ENCODE measurements at regions not wholly inside any gene's neighbourhood (a gene's known extent, or its start where the extent isn't known, plus 50 kb on each side); places are given as distances from the start of the nearest gene placed in this dataset.

DNA sequence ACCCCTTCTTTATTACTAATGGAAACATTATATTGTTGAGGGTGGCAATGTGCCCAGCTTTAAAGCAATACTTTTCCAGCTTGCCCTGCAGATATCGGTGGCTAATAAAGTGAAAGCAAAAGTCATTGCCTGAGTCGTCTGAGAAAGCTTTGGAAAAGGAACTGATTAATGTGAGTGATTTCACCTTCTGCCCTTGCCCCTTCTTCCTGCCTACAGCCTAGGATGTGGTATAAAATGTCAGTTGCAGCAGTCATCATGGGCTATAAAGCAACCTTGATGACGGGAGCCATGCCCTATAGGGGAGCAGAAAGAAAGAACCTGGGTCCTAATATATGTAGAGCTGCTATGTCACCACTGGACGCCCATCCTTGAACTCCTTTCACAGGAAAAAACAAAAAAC lies 132.4 kb upstream of the USP9X start:
- TF ChIP-seq POLR2A (IDR thresholded peaks at IDR 0.05; ENCODE audit: low read depth, low read length) (no peak), TAF1 (IDR thresholded peaks at IDR 0.05; ENCODE audit: borderline replicate concordance, low read depth, low read length) (no peak)

Measured in GM12892 (cell line).